Hepatocyte (in vitro differentiated cells): ENCODE measurements at regions not wholly inside any gene's neighbourhood (a gene's known extent, or its start where the extent isn't known, plus 50 kb on each side); places are given as distances from the start of the nearest gene placed in this dataset.

ENCODE experiments used
- CTCF ChIP-seq: fragments of 200-600 bp; sonication (generic); IDR thresholded peaks from 2 replicates; pipeline ENCODE4 v1.5.1; 2016; ENCODE audit warnings: antibody characterized with exemption, mild to moderate bottlenecking; ENCODE audit not compliant: poor library complexity
- EZH2 ChIP-seq: fragments of 200-600 bp; sonication (generic); IDR thresholded peaks from 2 replicates; pipeline ENCODE4 v1.6.1; 2016; ENCODE audit warnings: antibody characterized with exemption, mild to moderate bottlenecking, borderline replicate concordance

DNA sequence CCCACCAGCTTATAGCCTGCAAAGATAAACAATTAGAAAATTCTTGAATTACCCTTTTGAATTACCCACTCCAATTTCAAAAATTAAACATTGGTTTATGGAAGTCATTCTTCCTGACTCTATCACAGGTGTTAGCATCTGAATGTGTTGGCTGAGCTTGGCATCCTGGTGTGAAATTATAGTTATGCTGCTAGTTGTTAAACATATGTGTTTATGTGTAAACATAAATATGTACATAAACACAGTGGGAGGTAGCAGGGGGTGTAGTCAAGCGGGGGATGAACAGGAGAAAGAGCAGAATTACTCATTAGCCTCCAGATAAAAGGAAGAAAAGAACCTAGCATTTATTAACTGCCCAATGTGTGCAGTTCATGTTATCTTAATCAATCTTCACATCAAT, 530.2 kb downstream of the MCTP2 start:
- TF ChIP-seq CTCF (no peak), EZH2 (no peak)
